Mesodermal cell (in vitro differentiated cells): ENCODE measurements at regions not wholly inside any gene's neighbourhood (a gene's known extent, or its start where the extent isn't known, plus 50 kb on each side); places are given as distances from the start of the nearest gene placed in this dataset.

Source experiments
- H3K27ac ChIP-seq: 2 replicates; pipeline ENCODE4 v1.7.0; 2013; ENCODE audit warnings: mild to moderate bottlenecking, low read depth, low read length, moderate library complexity; ENCODE audit not compliant: severe bottlenecking
- H3K36me3 ChIP-seq: 2 replicates; pipeline ENCODE4 v1.7.1; 2013; ENCODE audit warnings: mild to moderate bottlenecking, low read length, moderate library complexity; ENCODE audit not compliant: control insufficient read depth, insufficient read depth
- H3K4me1 ChIP-seq: one replicate; pipeline ENCODE4 v1.7.1; 2013; ENCODE audit warnings: mild to moderate bottlenecking, low read length; ENCODE audit not compliant: insufficient read depth, control insufficient read depth, poor library complexity, severe bottlenecking
- H3K4me3 ChIP-seq: 2 replicates; pipeline ENCODE4 v1.7.0; 2013; ENCODE audit warnings: low read length, control low read depth, mild to moderate bottlenecking; ENCODE audit not compliant: insufficient read depth, poor library complexity, severe bottlenecking; ENCODE audit errors: extremely low read depth
- H3K9me3 ChIP-seq: 2 replicates; pipeline ENCODE4 v1.7.1; 2013; ENCODE audit warnings: mild to moderate bottlenecking, low read length, moderate library complexity; ENCODE audit not compliant: control insufficient read depth
- WGBS, 2 experiments: methylation state at CpG; one replicate each; pipeline ENCODE4 v1.1.5; 2013; ENCODE audit warnings: missing lambda C conversion rate in 2 of 2; ENCODE audit not compliant: insufficient coverage in 2 of 2; 5-methylcytosine and 5-hydroxymethylcytosine counted together

DNA sequence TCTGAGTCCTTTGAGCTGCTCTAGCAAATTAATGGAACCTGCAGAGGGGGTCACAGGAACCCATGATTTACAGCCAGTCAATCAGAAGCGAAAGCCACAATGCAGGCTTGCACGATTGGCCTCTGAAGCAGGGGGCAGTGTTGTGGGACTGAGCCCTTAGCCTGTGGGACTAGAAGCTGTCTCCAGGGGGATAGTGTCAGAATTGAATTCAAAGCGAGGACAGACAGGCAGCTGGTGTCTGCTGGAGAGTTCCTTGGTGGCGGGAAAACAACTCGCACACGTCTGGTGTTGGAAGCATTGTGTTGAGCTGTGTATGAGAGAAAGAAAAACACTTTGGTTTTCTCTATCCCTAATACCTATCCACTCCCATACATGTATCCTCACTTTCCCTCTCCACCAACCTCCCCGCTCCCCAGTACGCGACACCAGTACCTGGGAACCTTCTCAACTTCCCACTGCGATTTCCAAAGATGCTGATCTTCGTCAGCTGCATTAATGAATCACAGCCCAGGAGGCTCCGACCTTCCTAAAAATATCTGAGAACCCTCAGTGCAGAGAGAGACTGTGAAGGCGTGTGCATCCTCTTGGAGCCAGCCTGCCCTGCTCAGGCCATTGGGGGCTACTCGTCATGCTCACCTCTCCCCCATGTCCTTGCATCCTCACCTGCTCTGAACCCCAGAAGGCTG is 88.2 kb downstream of the HS1BP3 start:
- Histone ChIP-seq H3K27ac (no peak overlapping the region), H3K36me3 (no peaks in the 10 kb centered on the region), H3K9me3 (no peaks in the 10 kb centered on the region), H3K4me3 (no peak overlapping the region), H3K4me1 (peaks cover 47% of the 10 kb centered on the region)
- WGBS, 2 experiments, result 82 to 86% methylated on average over 11 to 12 of the region's 14 CpGs

DNA sequence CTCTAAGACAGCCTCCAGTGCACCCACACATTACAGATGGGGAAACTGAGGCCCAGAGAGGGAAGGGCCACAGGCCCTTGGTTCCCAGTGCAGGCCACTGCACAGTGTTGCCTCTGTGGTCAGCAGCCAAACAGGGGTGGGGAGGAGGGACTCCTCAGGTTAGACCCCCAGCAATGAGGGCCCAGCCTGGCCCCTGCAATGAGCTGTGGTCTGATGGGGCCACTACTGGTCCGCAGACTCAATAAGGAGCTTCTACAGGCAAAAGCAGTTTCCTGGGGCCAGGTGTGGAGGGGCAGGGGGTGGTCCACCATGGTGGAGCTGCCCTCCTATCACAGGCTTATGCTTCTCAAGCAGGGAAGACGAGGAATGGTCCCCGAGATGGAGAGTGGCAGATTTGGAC is 87.6 kb downstream of the HS1BP3 start:
- Histone ChIP-seq H3K36me3 (no peaks in the 10 kb centered on the region), H3K27ac (no peak overlapping the region), H3K9me3 (no peaks in the 10 kb centered on the region), H3K4me1 (peaks cover 52% of the 10 kb centered on the region), H3K4me3 (no peak overlapping the region)
- 96 to 97% methylated on average over 3 of the region's 3 CpGs for WGBS, 2 experiments

- Histone ChIP-seq H3K36me3 (no peaks in the 10 kb centered on the region), H3K27ac (no peak overlapping the region), H3K9me3 (no peaks in the 10 kb centered on the region), H3K4me1 (peaks cover 58% of the 10 kb centered on the region), H3K4me3 (no peak overlapping the region)
- WGBS, 2 experiments, result 93 to 97% methylated on average over 5 of the region's 5 CpGs
Observed at GRCh38 chr2:20563833-20564232, 87.1 kb downstream of the HS1BP3 start.

GRCh38 chr2:20565101-20565622 is 85.7 kb downstream of the HS1BP3 start:
- Histone ChIP-seq H3K9me3 (no peaks in the 10 kb centered on the region), H3K27ac (peak overlapping the region; percentile 36), H3K4me1 (peaks cover 64% of the 10 kb centered on the region), H3K4me3 (no peak overlapping the region), H3K36me3 (no peaks in the 10 kb centered on the region)
- 92 to 96% methylated on average over 3 to 6 of the region's 7 CpGs for WGBS, 2 experiments

DNA sequence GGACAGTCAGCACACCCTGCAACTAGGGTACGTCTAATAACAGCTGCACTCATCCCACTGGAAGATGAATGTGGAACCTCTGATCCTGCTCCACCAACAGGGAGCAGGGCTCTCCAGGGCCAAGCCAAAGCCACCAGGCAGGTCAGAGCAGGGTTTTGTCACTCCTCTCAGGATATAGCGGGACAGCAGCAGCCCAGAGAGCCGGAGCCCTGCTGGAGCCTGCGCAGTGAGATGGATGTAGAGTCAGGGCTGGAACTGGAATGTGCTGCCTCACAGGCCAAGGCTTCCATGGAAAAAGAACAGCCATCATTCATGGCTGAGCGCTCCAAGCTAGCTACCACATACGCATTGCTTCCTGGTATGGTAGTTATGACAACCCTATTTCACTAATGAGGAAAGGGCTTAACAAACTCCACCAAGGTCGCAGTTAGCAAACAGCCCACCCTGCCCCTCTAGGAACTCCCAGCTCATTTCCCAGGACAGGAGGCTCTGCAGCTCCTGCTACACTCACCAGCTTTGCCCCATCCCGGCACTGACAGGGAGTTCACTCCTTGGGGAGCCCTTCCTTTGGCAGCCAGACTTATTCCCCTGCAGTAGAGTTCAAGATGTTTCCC is 85.2 kb downstream of the HS1BP3 start:
- H3K36me3 ChIP-seq, result no peaks in the 10 kb centered on the region
- 89 to 97% methylated on average over 6 to 7 of the region's 8 CpGs for WGBS, 2 experiments
- peak overlapping the region; percentile 36 for H3K27ac ChIP-seq
- H3K4me3 ChIP-seq, result no peak overlapping the region
- H3K4me1 ChIP-seq, result peaks cover 64% of the 10 kb centered on the region
- no peaks in the 10 kb centered on the region for H3K9me3 ChIP-seq

DNA sequence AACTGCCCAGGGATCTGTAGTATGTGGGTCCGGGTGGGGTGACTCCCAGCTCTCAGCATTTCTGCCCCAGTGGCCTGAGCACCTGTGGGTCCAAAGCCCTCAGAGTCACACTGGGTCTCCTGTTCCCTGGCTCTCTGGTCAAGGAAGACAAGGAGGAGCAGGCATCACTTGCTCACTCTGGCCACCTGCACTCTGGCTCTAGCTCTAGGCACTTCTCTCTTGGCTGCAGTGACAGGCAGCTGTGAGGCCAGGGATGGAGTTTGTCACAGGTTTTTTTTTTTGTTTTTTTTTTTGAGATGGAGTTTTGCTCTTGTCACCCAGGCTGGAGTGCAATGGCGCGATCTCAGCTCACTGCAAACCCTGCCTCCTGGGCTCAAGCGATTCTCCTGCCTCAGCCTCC is 84.6 kb downstream of the HS1BP3 start:
- no peak overlapping the region for H3K27ac ChIP-seq
- no peaks in the 10 kb centered on the region for H3K9me3 ChIP-seq
- H3K36me3 ChIP-seq, result no peaks in the 10 kb centered on the region
- no peak overlapping the region for H3K4me3 ChIP-seq
- 92 to 100% methylated on average over 1 to 4 of the region's 4 CpGs for WGBS, 2 experiments
- H3K4me1 ChIP-seq, result peaks cover 61% of the 10 kb centered on the region

- Histone ChIP-seq H3K9me3 (no peaks in the 10 kb centered on the region), H3K4me3 (no peak overlapping the region), H3K36me3 (no peaks in the 10 kb centered on the region), H3K27ac (peak overlapping the region; percentile 94), H3K4me1 (peaks cover 57% of the 10 kb centered on the region)
- WGBS, 2 experiments, result 49 to 50% methylated on average over 9 to 10 of the region's 12 CpGs
Observed at GRCh38 chr2:20567159-20567925, 83.6 kb downstream of the HS1BP3 start.
